ENCODE measurements at regions not wholly inside any gene's neighbourhood (a gene's known extent, or its start where the extent isn't known, plus 50 kb on each side); places are given as distances from the start of the nearest gene placed in this dataset.
"Not testable (repeated sequence)": the region's sequence is repeated elsewhere in the genome, so short reads cannot be mapped to it uniquely, and the experiment has no call there.

DNA sequence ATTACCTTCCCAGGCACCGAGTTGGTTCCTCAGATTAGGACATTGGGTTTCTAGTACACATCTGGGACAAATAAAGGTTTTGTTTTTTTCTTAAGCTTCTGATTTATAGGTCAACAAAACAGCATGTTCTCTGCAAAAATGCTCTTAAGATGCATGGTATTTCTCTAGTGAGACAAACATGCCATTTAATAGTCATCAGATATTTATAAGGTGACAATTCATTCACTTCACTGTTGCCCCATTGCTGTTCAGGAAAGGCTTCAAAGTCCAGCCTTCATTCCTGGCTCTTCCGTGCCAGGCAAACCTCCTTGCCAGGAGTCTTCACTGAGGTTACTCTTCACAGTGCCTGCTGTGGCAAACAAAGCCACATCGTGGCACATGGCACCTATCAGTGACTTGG is 156.3 kb upstream of the FNDC3A start:
- DNase-seq, result no peak
- Histone ChIP-seq H3K36me3 (no peaks in the 10 kb centered on the region), H3K27me3 (no peaks in the 10 kb centered on the region), H3K4me1 (peaks cover 0 to 7% (median 3%) of the 10 kb centered on the region in 4 donors), H3K4me3 (no peak overlapping the region), H3K9me3 (no peaks in the 10 kb centered on the region), H3K27ac (no peak overlapping the region)
- WGBS, 2 donors, result 76 to 88% methylated on average over 3 of the region's 3 CpGs
- no peak for TF ChIP-seq POLR2AphosphoS5 (IDR thresholded peaks at IDR 0.05)
- intact Hi-C loops (cut with DNase I), result no loop called here

DNA sequence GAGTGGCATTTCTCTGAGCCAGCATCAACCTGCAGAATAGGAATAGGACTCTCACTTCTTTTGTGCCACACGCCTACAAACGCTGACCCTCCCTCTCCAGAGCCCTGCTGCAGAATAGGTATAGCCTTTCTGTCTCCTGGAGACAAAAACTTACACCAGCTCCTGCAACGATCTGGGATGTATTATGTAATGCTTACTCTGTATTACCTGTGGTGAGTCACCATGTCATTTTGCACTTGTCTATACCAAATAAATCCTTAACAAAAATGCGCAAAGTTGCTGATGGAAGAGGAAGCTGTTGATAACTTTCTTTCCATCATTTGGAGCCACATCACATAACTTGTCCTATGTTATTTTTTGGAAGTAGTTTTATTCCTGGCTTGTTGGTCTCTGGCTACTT is 155.8 kb upstream of the FNDC3A start:
- no peaks in the 10 kb centered on the region for H3K27me3 ChIP-seq
- TF ChIP-seq, protein P1, sequence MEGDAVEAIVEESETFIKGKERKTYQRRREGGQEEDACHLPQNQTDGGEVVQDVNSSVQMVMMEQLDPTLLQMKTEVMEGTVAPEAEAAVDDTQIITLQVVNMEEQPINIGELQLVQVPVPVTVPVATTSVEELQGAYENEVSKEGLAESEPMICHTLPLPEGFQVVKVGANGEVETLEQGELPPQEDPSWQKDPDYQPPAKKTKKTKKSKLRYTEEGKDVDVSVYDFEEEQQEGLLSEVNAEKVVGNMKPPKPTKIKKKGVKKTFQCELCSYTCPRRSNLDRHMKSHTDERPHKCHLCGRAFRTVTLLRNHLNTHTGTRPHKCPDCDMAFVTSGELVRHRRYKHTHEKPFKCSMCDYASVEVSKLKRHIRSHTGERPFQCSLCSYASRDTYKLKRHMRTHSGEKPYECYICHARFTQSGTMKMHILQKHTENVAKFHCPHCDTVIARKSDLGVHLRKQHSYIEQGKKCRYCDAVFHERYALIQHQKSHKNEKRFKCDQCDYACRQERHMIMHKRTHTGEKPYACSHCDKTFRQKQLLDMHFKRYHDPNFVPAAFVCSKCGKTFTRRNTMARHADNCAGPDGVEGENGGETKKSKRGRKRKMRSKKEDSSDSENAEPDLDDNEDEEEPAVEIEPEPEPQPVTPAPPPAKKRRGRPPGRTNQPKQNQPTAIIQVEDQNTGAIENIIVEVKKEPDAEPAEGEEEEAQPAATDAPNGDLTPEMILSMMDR (IDR thresholded peaks at IDR 0.05), result no peak
- no peak for TF ChIP-seq EP300 (IDR thresholded peaks at IDR 0.05)
- TF ChIP-seq POLR2AphosphoS5 (IDR thresholded peaks at IDR 0.05), result no peak
- no peak for TF ChIP-seq POLR2A (IDR thresholded peaks at IDR 0.05)
- no peak for DNase-seq
- H3K36me3 ChIP-seq, result no peaks in the 10 kb centered on the region
- no peak overlapping the region for H3K4me3 ChIP-seq
- peaks cover 0 to 7% (median 3%) of the 10 kb centered on the region in 4 donors for H3K4me1 ChIP-seq
- no peaks in the 10 kb centered on the region for H3K9me3 ChIP-seq
- no peak overlapping the region for H3K27ac ChIP-seq
- WGBS, 2 donors, result 74 to 82% methylated on average over 4 of the region's 4 CpGs
- intact Hi-C loops (cut with DNase I), result no loop called here

DNA sequence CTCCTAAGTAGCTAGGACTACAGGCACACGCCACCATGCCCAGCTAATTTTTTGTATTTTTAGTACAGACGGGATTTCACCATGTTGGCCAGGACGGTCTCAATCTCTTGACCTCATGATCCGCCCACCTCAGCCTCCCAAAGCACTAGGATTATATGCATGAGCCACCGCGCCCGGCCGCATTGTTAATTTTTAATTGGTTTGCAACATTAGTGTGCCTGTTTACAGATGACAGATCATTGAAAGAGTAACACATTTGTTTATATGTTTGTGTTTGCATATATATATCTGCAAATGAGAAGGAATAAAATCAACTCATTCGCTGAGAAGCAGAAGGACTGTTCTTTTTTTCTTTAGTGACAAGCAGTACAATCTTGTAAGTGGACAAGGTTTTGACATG is 152.2 kb upstream of the FNDC3A start:
- H3K27me3 ChIP-seq; H3K4me3 ChIP-seq; H3K4me1 ChIP-seq; H3K9me3 ChIP-seq; intact Hi-C loops (cut with DNase I); DNase-seq; H3K27ac ChIP-seq; H3K36me3 ChIP-seq: not testable (repeated sequence)
- 87% methylated on average over 9 of the region's 9 CpGs for WGBS, 2 donors

- peaks cover 0 to 4% (median under 1%) of the 10 kb centered on the region in 4 donors for H3K9me3 ChIP-seq
- H3K27me3 ChIP-seq, result no peaks in the 10 kb centered on the region
- no peak overlapping the region for H3K4me3 ChIP-seq
- H3K36me3 ChIP-seq, result no peaks in the 10 kb centered on the region
- TF ChIP-seq POLR2AphosphoS5 (IDR thresholded peaks at IDR 0.05) (no peak), POLR2A (IDR thresholded peaks at IDR 0.05) (no peak), EP300 (IDR thresholded peaks at IDR 0.05) (no peak)
- TF ChIP-seq, protein P1 (IDR thresholded peaks at IDR 0.05), result no peak
- intact Hi-C loops (cut with DNase I), result no loop called here
- DNase-seq, result no peak
- H3K4me1 ChIP-seq, result no peaks in the 10 kb centered on the region
- H3K27ac ChIP-seq, result no peak overlapping the region
- 68 to 94% methylated on average over 2 of the region's 2 CpGs for WGBS, 2 donors
Measured at GRCh38 chr13:48826039-48826438, 149.7 kb upstream of the FNDC3A start.

DNA sequence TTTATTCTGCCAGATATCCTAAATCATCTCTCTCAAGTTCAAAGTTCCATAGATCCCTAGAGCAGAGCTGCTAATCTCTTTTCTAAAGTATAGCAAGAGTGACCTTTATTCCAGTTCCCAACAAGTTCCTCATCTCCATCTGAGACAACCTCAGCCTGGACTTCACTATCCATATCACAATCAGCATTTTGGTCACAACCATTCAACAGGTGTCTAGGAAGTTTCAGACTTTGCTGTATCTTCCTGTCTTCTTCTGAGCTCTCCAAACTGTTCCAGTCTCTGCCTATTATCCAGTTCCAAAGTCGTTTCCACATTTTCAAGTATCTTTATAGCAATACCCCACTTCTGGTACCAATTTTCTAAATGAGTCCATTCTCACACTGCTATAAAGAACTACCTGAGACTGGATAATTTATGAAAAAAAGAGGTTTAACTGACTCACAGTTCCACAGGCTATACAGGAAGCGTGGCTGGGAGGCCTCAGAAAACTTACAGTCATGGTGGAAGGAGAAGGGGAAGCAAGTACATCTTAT is 148.7 kb upstream of the FNDC3A start:
- whole genome bisulfite sequencing, 2 donors, result 28 to 40% methylated on average over 2 of the region's 2 CpGs
- intact Hi-C loops (cut with DNase I), result not testable (repeated sequence)

DNA sequence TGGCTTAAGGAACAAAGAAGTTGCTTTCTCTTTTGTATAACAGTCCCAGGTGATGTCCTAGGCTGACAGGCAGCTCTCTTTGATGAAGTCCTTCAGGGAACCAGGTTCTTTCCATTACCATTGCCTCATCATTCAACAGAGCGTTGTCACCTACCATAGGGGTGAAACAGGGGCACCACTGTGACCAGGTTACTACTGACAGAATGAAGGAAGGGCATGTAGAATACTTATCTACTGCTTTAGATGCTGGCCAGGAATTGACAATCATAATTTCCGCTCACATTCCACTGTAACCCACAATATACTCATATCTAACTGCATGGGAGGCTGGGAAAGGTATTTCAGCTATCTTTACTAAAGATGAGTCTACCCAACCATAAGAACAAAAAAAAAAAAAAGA is 148.0 kb upstream of the FNDC3A start:
- TF ChIP-seq EP300 (IDR thresholded peaks at IDR 0.05), result no peak
- TF ChIP-seq POLR2A (IDR thresholded peaks at IDR 0.05), result no peak
- TF ChIP-seq POLR2AphosphoS5 (IDR thresholded peaks at IDR 0.05), result no peak
- Histone ChIP-seq H3K9me3 (peaks cover 0 to 4% (median under 1%) of the 10 kb centered on the region in 4 donors), H3K27me3 (no peaks in the 10 kb centered on the region), H3K36me3 (no peaks in the 10 kb centered on the region), H3K4me1 (no peaks in the 10 kb centered on the region), H3K4me3 (no peak overlapping the region), H3K27ac (no peak overlapping the region)
- DNase-seq, result no peak
- intact Hi-C loops (cut with DNase I), result no loop called here
- WGBS, 2 donors, result 91 to 94% methylated on average over 2 of the region's 2 CpGs

More for the DNA sequence above, 148.7 kb upstream of the FNDC3A start:
- H3K4me3 ChIP-seq, H3K4me1 ChIP-seq, H3K36me3 ChIP-seq, DNase-seq, H3K27ac ChIP-seq, H3K9me3 ChIP-seq, H3K27me3 ChIP-seq: not testable (repeated sequence)

- 46 to 54% methylated on average over 2 of the region's 2 CpGs for WGBS, 2 donors
- TF ChIP-seq POLR2AphosphoS5 (IDR thresholded peaks at IDR 0.05) (no peak), POLR2A (IDR thresholded peaks at IDR 0.05) (no peak), EP300 (IDR thresholded peaks at IDR 0.05) (no peak)
- TF ChIP-seq, protein P1 (IDR thresholded peaks at IDR 0.05), result no peak
Measured at GRCh38 chr13:48828962-48829411, 146.7 kb upstream of the FNDC3A start.

More at GRCh38 chr13:48828962-48829411, 146.7 kb upstream of the FNDC3A start:
- no peaks in the 10 kb centered on the region for H3K27me3 ChIP-seq
- H3K9me3 ChIP-seq, result peaks cover 0 to 4% (median under 1%) of the 10 kb centered on the region in 4 donors
- H3K36me3 ChIP-seq, result no peaks in the 10 kb centered on the region
- no peak for DNase-seq
- H3K4me3 ChIP-seq, result no peak overlapping the region
- no peak overlapping the region for H3K27ac ChIP-seq
- no peaks in the 10 kb centered on the region for H3K4me1 ChIP-seq
- intact Hi-C loops (cut with DNase I), result no loop called here

All from sigmoid colon (tissue), 6 donors.